SK-N-MC (cell line): ENCODE measurements at regions not wholly inside any gene's neighbourhood (a gene's known extent, or its start where the extent isn't known, plus 50 kb on each side); places are given as distances from the start of the nearest gene placed in this dataset.

Experiments
- DNase-seq: peaks from one replicate; pipeline ENCODE4 v3.0.0-alpha.2; 2011; ENCODE audit warnings: low read depth, low spot score
- H3K27ac ChIP-seq: fragments of 200-600 bp; sonication (generic); 2 replicates; pipeline ENCODE4 v1.5.1; 2016; ENCODE audit warnings: mixed run types
- H3K36me3 ChIP-seq: fragments of 200-600 bp; sonication (generic); 2 replicates; pipeline ENCODE4 v1.6.1; 2017; ENCODE audit warnings: antibody characterized with exemption, low read length, mixed read lengths; ENCODE audit not compliant: insufficient read depth
- H3K4me3 ChIP-seq: fragments of 200-600 bp; sonication (generic); 2 replicates; pipeline ENCODE4 v1.5.1; 2016
- H3K9ac ChIP-seq: fragments of 200-600 bp; sonication (generic); 2 replicates; pipeline ENCODE4 v1.8.0; 2017; ENCODE audit warnings: mixed run types, mixed read lengths; ENCODE audit not compliant: insufficient read length
- H3K9me3 ChIP-seq: fragments of 200-600 bp; sonication (generic); 2 replicates; pipeline ENCODE4 v1.6.1; 2017; ENCODE audit warnings: low read depth, mild to moderate bottlenecking, antibody characterized with exemption, low read length, moderate library complexity, mixed read lengths
- EZH2 ChIP-seq: fragments of 200-600 bp; sonication (generic); IDR thresholded peaks from one replicate; pipeline ENCODE4 v1.6.1; 2017; ENCODE audit warnings: antibody characterized with exemption
- FOXP2 ChIP-seq: optimal IDR thresholded peaks from 2 replicates; pipeline ENCODE3; 2011; ENCODE audit warnings: mild to moderate bottlenecking, moderate library complexity; ENCODE audit not compliant: insufficient read depth; ENCODE audit errors: extremely low read length, control extremely low read depth
- POLR2AphosphoS5 ChIP-seq: IDR thresholded peaks from 2 replicates; pipeline ENCODE4 v1.6.1; 2012; ENCODE audit warnings: mild to moderate bottlenecking, low read depth, low read length, borderline replicate concordance

DNA sequence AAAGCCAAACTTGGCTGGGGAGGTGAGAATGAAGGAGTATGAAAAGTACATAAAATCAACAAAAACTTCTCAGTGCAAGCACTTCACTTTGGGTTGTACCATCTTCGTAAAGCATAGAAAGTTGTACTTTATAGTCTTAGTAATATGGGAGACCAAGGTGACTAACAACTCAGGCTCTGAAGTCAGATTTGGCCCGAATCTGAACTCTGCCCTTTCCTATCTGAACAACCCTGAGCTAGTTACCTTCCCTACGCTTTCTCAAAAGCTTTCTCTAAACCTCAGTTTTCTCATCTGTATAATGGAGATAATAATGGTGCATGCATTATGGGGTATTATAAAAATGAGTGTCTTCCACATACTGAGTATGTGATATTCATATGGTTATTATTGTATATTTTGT, 285.4 kb upstream of the UMPS start:
- TF ChIP-seq EZH2 (no peak), POLR2AphosphoS5 (no peak), FOXP2 (no peak)
- Histone ChIP-seq H3K36me3 (no peaks in the 10 kb centered on the region), H3K9ac (no peak overlapping the region), H3K9me3 (no peaks in the 10 kb centered on the region), H3K4me3 (no peak overlapping the region), H3K27ac (no peak overlapping the region)
- DNase-seq, result no peak

- no peaks in the 10 kb centered on the region for H3K36me3 ChIP-seq
- DNase-seq, result no peak
These were observed 282.4 kb upstream of the UMPS start for GRCh38 chr3:124447845-124448244.

GRCh38 chr3:124448954-124449353, 281.3 kb upstream of the UMPS start:
- no peak for DNase-seq
- Histone ChIP-seq H3K4me3 (no peak overlapping the region), H3K9me3 (no peaks in the 10 kb centered on the region), H3K9ac (no peak overlapping the region), H3K36me3 (no peaks in the 10 kb centered on the region), H3K27ac (no peak overlapping the region)
- TF ChIP-seq POLR2AphosphoS5 (no peak), EZH2 (no peak), FOXP2 (no peak)

More at GRCh38 chr3:124447845-124448244, 282.4 kb upstream of the UMPS start:
- Histone ChIP-seq H3K4me3 (no peak overlapping the region), H3K27ac (no peak overlapping the region), H3K9me3 (no peaks in the 10 kb centered on the region), H3K9ac (no peak overlapping the region)
- TF ChIP-seq FOXP2 (no peak), EZH2 (no peak), POLR2AphosphoS5 (no peak)

GRCh38 chr3:124450366-124450765, 279.9 kb upstream of the UMPS start:
- no peak for DNase-seq
- Histone ChIP-seq H3K9ac (no peak overlapping the region), H3K27ac (no peak overlapping the region), H3K9me3 (no peaks in the 10 kb centered on the region), H3K4me3 (no peak overlapping the region), H3K36me3 (no peaks in the 10 kb centered on the region)
- no peak for TF ChIP-seq EZH2
- no peak for TF ChIP-seq POLR2AphosphoS5
- no peak for TF ChIP-seq FOXP2

DNA sequence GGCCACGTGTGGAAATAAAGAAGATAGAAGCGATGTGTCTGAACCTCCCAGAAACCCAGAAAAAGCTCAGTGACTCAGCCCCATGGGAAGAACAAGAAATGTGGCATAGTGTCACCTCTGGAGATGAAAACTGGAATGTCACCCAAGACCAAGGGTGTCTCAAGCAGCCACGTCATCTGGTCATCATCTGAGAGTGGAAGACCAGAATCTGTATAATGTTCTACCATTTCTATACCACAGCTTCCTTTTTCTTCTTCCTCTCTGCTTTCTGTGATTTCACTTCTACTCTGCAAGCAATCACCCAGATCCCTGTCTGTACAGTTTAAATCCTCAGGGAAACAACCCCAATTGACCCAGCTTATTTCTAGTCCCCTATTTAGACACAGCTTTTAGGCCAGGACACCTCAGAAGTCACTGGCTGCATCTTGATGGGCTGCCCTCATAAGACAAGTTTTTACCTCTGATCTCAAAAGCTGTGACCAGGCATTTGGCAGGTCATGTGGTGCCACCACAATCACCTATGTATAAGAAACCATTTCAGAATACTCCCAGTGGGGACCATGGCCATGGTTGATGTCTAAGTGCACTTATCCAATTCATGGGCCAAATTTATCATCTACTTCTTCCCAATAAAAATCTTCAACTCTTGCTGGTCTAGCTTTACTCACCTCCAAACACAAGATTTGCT, 278.5 kb upstream of the UMPS start:
- Histone ChIP-seq H3K9ac (no peak overlapping the region), H3K36me3 (no peaks in the 10 kb centered on the region), H3K9me3 (no peaks in the 10 kb centered on the region), H3K27ac (no peak overlapping the region), H3K4me3 (no peak overlapping the region)
- TF ChIP-seq FOXP2, result no peak
- no peak for TF ChIP-seq EZH2
- TF ChIP-seq POLR2AphosphoS5, result no peak
- no peak for DNase-seq

DNA sequence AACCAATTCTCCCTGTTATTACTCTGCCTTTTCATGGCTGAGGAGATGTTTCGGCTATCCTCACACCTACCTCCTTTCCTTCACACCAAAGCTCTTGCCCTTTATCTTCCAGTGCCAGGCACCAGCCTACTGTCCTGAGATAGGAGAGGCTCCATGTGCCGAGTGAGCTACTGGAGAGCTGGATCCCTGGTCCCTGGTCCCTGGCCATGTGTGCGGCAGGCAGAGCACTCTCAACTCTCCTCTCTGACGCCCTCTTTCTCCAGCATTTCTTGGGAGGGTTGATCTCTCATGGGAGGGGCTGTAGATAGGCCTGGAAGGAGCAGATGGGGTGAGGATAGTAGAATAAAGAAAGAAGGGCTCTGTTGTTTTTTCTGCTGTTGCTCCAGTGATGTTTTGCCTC, 277.1 kb upstream of the UMPS start:
- H3K9me3 ChIP-seq, result no peaks in the 10 kb centered on the region
- TF ChIP-seq POLR2AphosphoS5, result no peak
- no peak for TF ChIP-seq FOXP2
- TF ChIP-seq EZH2, result no peak
- H3K9ac ChIP-seq, result no peak overlapping the region
- H3K4me3 ChIP-seq, result no peak overlapping the region
- DNase-seq, result no peak
- H3K27ac ChIP-seq, result no peak overlapping the region
- no peaks in the 10 kb centered on the region for H3K36me3 ChIP-seq

DNA sequence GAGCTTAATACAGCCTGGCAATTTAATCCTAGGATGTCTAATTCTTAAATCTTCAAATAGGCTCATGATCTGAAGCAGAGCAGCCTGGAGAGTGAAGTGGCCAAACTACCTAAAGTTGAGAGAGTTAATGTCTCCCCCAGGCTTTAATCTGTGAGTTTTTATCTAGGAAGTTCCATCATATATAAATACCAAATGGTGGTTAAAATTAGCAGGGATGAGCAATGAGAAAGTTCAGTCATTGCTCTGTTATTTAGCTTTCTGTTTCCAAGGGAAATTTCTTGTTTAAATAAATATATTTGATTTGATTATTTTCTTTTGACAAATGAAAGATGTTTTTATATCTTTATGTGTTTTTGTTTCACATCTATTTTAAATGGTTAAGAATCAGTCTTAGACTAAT, 274.4 kb upstream of the UMPS start:
- Histone ChIP-seq H3K36me3 (no peaks in the 10 kb centered on the region), H3K9ac (no peak overlapping the region), H3K4me3 (no peak overlapping the region), H3K9me3 (no peaks in the 10 kb centered on the region), H3K27ac (no peak overlapping the region)
- no peak for TF ChIP-seq EZH2
- no peak for TF ChIP-seq POLR2AphosphoS5
- TF ChIP-seq FOXP2, result no peak
- no peak for DNase-seq

GRCh38 chr3:124456506-124456905, 273.7 kb upstream of the UMPS start:
- no peak overlapping the region for H3K27ac ChIP-seq
- H3K36me3 ChIP-seq, result no peaks in the 10 kb centered on the region
- no peak for DNase-seq
- H3K4me3 ChIP-seq, result no peak overlapping the region
- TF ChIP-seq FOXP2 (no peak), POLR2AphosphoS5 (no peak), EZH2 (no peak)
- no peak overlapping the region for H3K9ac ChIP-seq
- H3K9me3 ChIP-seq, result no peaks in the 10 kb centered on the region

- no peak overlapping the region for H3K4me3 ChIP-seq
- TF ChIP-seq EZH2 (no peak), FOXP2 (no peak), POLR2AphosphoS5 (no peak)
- no peak overlapping the region for H3K9ac ChIP-seq
- H3K36me3 ChIP-seq, result no peaks in the 10 kb centered on the region
- DNase-seq, result no peak
- no peak overlapping the region for H3K27ac ChIP-seq
- H3K9me3 ChIP-seq, result no peaks in the 10 kb centered on the region
These were observed 270.6 kb upstream of the UMPS start for GRCh38 chr3:124459678-124460077.

GRCh38 chr3:124461126-124461525, 269.1 kb upstream of the UMPS start:
- no peak overlapping the region for H3K4me3 ChIP-seq
- no peaks in the 10 kb centered on the region for H3K9me3 ChIP-seq
- H3K9ac ChIP-seq, result no peak overlapping the region
- H3K36me3 ChIP-seq, result no peaks in the 10 kb centered on the region
- no peak overlapping the region for H3K27ac ChIP-seq
- no peak for DNase-seq
- TF ChIP-seq EZH2 (no peak), FOXP2 (no peak), POLR2AphosphoS5 (no peak)
